ENCODE measurements at regions not wholly inside any gene's neighbourhood (a gene's known extent, or its start where the extent isn't known, plus 50 kb on each side); places are given as distances from the start of the nearest gene placed in this dataset.

DNA sequence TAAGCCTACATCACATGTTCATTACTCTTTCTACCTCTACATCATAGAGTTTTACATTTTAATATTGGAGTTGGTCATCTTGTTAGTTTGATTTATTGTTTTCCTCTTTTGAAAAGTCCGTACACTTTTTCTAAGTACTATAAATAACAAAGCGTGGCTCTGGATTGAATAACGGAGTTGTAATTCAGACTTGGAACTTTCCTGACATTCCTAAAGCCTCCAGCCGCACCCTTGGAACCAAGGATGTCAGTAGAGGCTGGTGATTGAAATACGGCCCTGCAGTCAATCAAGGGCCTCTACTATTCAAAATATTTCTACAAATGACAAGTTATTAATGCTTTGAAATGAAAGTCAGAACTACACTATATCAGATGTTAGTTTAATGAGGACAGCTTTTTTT, 301.9 kb upstream of the TBX18 start:
- Histone ChIP-seq H2BK120ac (ENCODE audit: low read depth, low read length) (no peak overlapping the region), H3K79me1 (ENCODE audit: low read depth in 1 of 2, low read length in 2 of 2) (no peaks in the 10 kb centered on the region), H3K9me3 (ENCODE audit: control insufficient read depth, insufficient read depth, low read length) (no peaks in the 10 kb centered on the region), H3K4me2 (ENCODE audit: low read depth, low read length) (no peak overlapping the region), H3K9me1 (ENCODE audit: insufficient read depth, low read length) (no peaks in the 10 kb centered on the region), H3K18ac (ENCODE audit: low read depth, low read length) (no peak overlapping the region), H3K27ac (ENCODE audit: insufficient read depth, low read length) (no peak overlapping the region), H3K23ac (ENCODE audit: low read depth, low read length) (no peak overlapping the region), H2BK20ac (ENCODE audit: low read depth, low read length) (no peak overlapping the region), H4K91ac (ENCODE audit: insufficient read depth, low read depth, low read length) (no peak overlapping the region), H3K56ac (ENCODE audit: extremely low read depth, insufficient read depth, low read length) (no peak overlapping the region), H4K5ac (ENCODE audit: low read depth, low read length) (no peak overlapping the region), H3K4me1 (ENCODE audit: control insufficient read depth, insufficient read depth, low read length) (no peaks in the 10 kb centered on the region), H2AFZ (replicated peaks; ENCODE audit: low read length, poor library complexity) (no peak overlapping the region), H2AK9ac (replicated peaks; ENCODE audit: low read depth, low read length, poor library complexity) (no peak overlapping the region), H3K4me3 (ENCODE audit: insufficient read depth, low read depth, low read length) (no peak overlapping the region), H2BK15ac (ENCODE audit: low read depth, low read length) (no peak overlapping the region), H3K4ac (ENCODE audit: low read depth, low read length) (no peak overlapping the region), H3K9ac (ENCODE audit: low read depth, low read length) (no peak overlapping the region), H3K36me3 (ENCODE audit: control insufficient read depth, insufficient read depth, low read length) (no peaks in the 10 kb centered on the region), H2AK5ac (ENCODE audit: low read depth, low read length) (no peak overlapping the region), H3K27me3 (ENCODE audit: control insufficient read depth, insufficient read depth, low read length) (no peaks in the 10 kb centered on the region), H4K8ac (ENCODE audit: low read depth in 2 of 2, low read length in 2 of 2) (no peak overlapping the region), H4K20me1 (ENCODE audit: insufficient read depth, low read length) (no peaks in the 10 kb centered on the region), H2BK5ac (ENCODE audit: low read depth, low read length, poor library complexity, severe bottlenecking) (no peak overlapping the region), H3K14ac (replicated peaks; ENCODE audit: low read depth, low read length) (no peak overlapping the region)
- dilution Hi-C loops (cut with HindIII; ENCODE audit: low sequenced_read_pairs, unreplicated experiment) (no loop called here), intact Hi-C loops (cut with micrococcal nuclease) (loop anchor here (10.0 kb wide), 1 partner anchor 221 kb away; no protein-coding TSS in a partner anchor), in situ Hi-C loops (cut with MboI; ENCODE audit: low sequenced_read_pairs) (no loop called here)
- TF ChIP-seq, protein P1, sequence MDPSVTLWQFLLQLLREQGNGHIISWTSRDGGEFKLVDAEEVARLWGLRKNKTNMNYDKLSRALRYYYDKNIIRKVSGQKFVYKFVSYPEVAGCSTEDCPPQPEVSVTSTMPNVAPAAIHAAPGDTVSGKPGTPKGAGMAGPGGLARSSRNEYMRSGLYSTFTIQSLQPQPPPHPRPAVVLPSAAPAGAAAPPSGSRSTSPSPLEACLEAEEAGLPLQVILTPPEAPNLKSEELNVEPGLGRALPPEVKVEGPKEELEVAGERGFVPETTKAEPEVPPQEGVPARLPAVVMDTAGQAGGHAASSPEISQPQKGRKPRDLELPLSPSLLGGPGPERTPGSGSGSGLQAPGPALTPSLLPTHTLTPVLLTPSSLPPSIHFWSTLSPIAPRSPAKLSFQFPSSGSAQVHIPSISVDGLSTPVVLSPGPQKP (IDR thresholded peaks at IDR 0.05; ENCODE audit: borderline replicate concordance, low read depth, low read length): no peak
- no peak for TF ChIP-seq CEBPB (IDR thresholded peaks at IDR 0.05; ENCODE audit: low read depth, low read length)
- TF ChIP-seq MAFK (IDR thresholded peaks at IDR 0.05; ENCODE audit: low read depth, low read length): no peak
- TF ChIP-seq CHD1 (IDR thresholded peaks at IDR 0.05; ENCODE audit: low read depth, low read length): no peak
- no peak for TF ChIP-seq RCOR1 (IDR thresholded peaks at IDR 0.05; ENCODE audit: insufficient replicate concordance, low read length)
- TF ChIP-seq MXI1 (IDR thresholded peaks at IDR 0.05; ENCODE audit: borderline replicate concordance, low read depth, low read length): no peak
- TF ChIP-seq POLR2A (IDR thresholded peaks at IDR 0.05; ENCODE audit: low read depth, low read length): no peak
- TF ChIP-seq MAZ (IDR thresholded peaks at IDR 0.05; ENCODE audit: borderline replicate concordance, low read depth, low read length): no peak
- TF ChIP-seq FOS (IDR thresholded peaks at IDR 0.05; ENCODE audit: low read depth, low read length): no peak
- no peak for TF ChIP-seq USF2 (IDR thresholded peaks at IDR 0.05; ENCODE audit: low read depth, low read length)
- no peak for TF ChIP-seq RFX5 (IDR thresholded peaks at IDR 0.05; ENCODE audit: low read depth, low read length)
- TF ChIP-seq CTCF (conservative IDR thresholded peaks at IDR 0.05; ENCODE audit: low read depth, low read length): no peak
- TF ChIP-seq NFE2L2 (IDR thresholded peaks at IDR 0.05; ENCODE audit: low read depth, low read length): no peak
- no peak for TF ChIP-seq RAD21 (IDR thresholded peaks at IDR 0.05; ENCODE audit: low read length)
- no peak for TF ChIP-seq SMC3 (IDR thresholded peaks at IDR 0.05; ENCODE audit: low read depth, low read length)
- TF ChIP-seq BHLHE40 (IDR thresholded peaks at IDR 0.05; ENCODE audit: low read depth, low read length): no peak
- DNase-seq: no peak
- BruUV-seq (replicated peaks): no TSS peak
- WGBS, 2 experiments (ENCODE audit: extremely low coverage in 2 of 2, insufficient read length in 1 of 2): no CpG with 5 or more reads among the region's 5 CpGs
- ChIA-PET CTCF (no interaction called here), POLR2A (ENCODE audit: unreplicated experiment) (no interaction called here)
- no peak for ATAC-seq (ENCODE audit: low read depth)

Data from IMR-90 (cell line).